KG1 (cell line): ENCODE measurements at regions not wholly inside any gene's neighbourhood (a gene's known extent, or its start where the extent isn't known, plus 50 kb on each side); places are given as distances from the start of the nearest gene placed in this dataset.

Source experiments
- DNase-seq: peaks from one replicate; lab custom pipeline; 2025; lab: John Stamatoyannopoulos, UW

DNA sequence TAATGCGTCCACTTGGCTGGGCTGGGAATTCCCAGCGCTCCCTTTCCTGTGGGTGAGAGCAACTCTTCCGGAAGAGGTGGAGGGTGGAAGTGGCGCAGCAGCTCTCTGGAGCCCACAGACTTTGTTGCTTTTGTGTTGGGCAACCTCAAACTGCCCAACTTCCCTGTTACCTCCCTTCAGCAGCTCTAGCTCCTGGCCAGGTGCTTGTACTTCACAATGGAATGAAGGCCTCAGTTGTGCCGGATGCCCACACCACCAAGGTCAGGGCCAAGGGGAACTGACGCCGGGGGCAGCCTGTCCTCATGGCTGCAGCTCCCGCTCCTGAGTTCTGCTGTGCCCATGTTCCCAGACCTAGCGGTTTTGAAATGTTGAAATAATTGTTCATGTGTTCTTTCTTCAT lies 322.9 kb downstream of the GALR1 start:
- no peak for DNase-seq

- no peak for DNase-seq
Measured at GRCh38 chr18:77573571-77573970, 323.9 kb downstream of the GALR1 start.

- no peak for DNase-seq
Measured at GRCh38 chr18:77590943-77591515, 341.4 kb downstream of the GALR1 start.

GRCh38 chr18:77597726-77598125 lies 348.1 kb downstream of the GALR1 start:
- no peak for DNase-seq

DNA sequence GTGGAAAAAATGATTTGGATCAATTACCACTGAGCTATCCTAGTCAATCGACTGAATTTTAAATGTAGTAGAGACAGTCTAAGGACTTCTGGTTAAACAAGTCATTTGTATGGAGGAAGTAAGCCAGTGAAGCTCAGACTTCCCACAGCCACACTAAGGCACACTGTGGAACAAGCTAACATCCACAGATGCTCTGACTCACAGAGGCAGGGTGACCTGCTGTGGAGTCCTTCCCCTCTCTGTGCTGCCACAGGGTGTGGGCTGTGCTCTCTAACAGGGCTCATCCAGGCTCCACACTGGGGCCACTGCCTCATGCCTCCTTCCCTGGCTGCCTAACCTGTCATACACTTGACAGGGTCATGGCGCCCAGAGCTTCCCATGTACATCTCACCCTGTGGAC lies 351.0 kb downstream of the GALR1 start:
- no peak for DNase-seq

DNA sequence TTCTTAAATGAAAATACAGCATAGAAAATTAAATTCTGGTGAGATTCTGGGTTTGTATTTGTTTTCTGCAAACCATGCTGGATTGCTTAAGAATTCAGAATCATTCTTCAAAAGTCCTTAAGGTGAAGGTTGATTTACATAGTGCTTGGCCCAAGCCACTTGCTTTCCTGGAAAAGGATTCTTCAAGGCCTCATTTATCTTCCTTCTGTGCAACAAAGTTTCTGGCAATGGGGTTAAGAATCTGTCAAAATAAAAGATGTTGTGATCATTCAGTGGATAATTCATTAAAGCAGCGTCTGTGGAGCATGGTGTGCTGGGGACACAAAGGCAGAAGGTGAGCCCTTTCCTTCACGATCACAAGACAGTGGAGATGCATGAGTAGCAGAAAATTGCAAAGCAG lies 351.9 kb downstream of the GALR1 start:
- no peak for DNase-seq

DNA sequence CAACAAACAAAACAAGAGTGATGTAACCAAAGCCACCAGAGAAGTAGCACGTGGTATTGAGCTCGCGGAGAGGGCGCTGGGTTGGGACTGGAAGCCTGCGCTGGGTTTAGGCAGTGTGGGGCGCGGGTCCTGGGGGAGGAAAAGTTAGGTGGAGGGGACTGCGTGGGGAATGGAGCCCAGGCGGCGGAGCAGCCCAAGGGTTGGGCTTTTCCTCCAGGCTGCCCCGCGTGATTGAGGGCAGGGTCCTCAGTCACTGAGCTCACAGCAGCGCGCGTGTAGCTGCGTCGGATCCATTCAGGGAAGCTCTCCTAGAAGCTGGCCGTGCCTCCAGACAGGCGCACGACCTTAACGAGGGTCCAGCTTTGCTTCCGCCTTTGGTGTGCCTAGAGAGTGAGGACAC lies 357.4 kb downstream of the GALR1 start:
- DNase-seq: no peak

- no peak for DNase-seq
Measured at GRCh38 chr18:77608807-77609206, 359.2 kb downstream of the GALR1 start.

GRCh38 chr18:77617694-77618093 lies 368.0 kb downstream of the GALR1 start:
- no peak for DNase-seq

DNA sequence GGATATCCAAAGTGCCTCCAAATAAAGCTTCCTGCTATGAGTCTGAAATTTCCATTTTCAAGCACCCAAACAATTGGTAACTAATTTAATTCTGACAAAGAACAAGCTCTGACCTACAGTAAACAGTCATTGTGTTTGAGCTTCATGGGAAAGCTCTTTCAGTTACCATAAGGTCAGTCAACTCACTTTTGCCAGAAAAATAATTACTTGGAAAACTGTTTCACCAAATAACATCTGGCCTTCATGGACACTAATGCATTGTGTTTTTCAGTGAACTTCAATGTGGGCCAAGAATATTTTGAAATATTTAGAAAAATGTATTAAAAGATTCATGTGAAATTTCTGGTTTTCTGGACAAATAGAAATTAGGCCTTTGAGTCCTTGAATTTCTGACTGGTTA lies 369.9 kb downstream of the GALR1 start:
- DNase-seq: no peak

DNA sequence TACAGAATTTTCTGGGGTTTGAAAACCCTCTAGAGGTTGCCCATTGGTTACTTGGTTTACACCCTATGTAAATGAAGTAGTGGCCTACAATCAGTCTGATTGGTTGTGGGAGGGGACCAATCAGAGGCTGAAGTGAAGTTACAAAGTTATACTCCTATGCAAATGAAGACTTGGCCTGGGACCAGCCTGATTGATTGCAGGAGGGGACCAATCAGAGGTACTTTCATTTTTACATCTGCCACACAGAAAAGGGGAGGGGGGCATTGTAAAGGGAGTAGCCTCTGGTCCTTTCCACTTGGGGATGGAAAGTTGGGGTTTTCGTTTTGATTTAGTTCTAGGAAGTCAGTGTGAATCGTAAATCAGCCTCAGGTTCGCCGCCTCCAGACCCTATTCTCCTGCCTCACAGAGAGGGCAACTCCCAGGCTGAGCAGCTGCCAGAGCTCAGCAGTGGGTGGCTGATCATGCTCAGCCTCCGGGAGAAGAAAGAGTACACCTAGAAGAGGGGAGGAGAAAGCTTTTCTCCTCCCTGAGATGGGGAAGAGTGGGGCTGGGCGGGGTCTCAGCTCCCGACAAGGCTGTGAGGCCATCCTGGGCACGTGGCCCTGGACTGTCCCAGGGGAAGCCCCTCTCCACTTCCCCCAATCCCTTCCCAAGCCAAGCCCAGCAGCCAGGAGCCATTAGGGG lies 372.5 kb downstream of the GALR1 start:
- DNase-seq: no peak

DNA sequence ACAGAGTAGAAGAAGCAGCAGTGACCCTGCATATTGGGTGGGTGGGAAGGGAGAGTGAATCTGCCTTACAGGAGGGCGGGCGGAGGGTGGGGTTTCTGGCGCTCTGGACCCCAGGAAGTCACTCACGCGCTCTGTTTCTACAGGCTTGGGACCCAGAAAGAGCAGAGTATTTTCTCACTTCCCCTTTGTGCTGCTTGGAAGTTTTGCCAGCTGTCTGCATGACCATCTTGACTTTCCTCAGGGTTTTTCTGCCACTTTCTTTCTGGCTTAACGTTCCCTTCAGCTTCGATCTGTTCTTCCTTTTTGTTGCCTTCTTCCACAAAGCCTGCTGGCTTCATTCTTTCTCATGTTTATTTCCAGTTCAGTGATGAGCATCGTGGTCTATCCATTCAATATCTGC lies 383.1 kb downstream of the GALR1 start:
- DNase-seq: no peak

GRCh38 chr18:77634494-77634893 lies 384.8 kb downstream of the GALR1 start:
- no peak for DNase-seq

DNA sequence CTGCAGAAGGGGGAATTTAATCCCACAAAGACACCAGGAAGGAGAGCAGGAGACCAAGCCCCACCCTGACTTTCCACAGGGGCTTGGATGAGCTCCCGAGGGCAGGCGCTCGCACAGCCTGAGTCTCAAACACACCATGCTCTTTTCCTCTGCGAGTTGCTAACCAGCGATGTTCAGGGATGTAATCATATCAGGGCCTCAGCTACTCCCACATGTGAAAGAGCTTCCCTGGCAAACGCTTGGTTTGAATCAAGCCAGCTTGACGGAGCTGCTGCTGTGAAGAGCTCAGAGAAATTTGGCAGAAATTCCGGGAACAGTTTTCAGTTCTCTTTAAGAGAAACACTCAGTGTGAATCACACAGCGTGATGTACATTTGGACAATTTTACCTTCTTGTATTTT lies 385.8 kb downstream of the GALR1 start:
- DNase-seq: no peak

- no peak for DNase-seq
Measured at GRCh38 chr18:77635858-77636257, 386.2 kb downstream of the GALR1 start.

DNA sequence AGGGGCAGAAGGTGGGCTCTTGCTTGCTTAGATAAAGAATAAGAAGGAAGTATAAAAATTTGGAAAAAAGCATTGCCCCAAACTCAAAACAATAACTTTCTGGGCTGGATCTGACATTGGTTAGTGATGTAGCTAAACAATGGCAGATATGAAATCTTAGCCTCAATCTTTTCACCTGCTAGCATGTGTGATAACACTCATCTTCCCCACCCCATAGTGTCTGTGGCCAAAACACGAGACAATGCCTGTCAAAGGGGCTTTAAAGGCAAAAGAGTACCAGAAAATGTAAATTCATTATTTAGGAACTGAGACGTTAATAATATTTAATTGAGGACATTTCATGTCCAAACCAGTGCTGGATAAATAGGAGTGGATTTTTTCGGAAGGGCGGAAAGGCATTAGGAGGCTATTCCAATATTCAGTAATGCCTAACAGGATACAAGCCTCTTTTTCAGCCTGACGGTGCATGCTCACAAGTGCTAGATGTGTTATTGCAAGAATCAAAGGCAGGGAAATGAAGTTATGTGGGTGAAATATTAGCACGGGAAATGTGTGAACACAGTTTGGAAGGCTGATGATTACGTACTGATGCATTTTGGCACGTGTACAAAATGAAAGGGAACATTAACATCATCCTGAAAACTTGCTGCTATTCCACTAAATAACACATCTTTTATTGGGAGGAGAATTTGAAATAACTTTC lies 395.7 kb downstream of the GALR1 start:
- DNase-seq: no peak

- DNase-seq: no peak
Measured at GRCh38 chr18:77647472-77647871, 397.8 kb downstream of the GALR1 start.

GRCh38 chr18:77648411-77648810 lies 398.8 kb downstream of the GALR1 start:
- DNase-seq: no peak

GRCh38 chr18:77650799-77651385 lies 401.2 kb downstream of the GALR1 start:
- peak; percentile 39 for DNase-seq

DNA sequence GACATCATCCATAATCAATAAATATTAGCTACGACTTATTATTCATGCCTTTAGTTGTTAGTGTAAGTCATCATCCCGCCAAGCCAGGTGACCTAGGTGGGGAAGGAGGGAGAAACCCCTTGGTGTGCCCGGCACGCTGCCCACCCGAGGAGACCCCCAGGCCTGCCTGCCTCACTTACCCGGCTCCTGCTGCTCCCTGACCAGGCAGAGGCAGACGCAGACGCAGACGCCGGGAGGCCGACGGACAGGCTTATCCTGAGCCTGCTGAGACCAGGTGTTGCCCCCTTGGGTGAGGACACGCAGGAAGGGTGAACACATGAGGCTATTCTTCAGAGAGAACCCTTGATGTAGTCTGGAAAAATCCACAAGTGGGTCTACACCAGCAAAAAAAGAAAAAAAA lies 401.8 kb downstream of the GALR1 start:
- no peak for DNase-seq

- DNase-seq: no peak
Measured at GRCh38 chr18:77653792-77654191, 404.1 kb downstream of the GALR1 start.

DNA sequence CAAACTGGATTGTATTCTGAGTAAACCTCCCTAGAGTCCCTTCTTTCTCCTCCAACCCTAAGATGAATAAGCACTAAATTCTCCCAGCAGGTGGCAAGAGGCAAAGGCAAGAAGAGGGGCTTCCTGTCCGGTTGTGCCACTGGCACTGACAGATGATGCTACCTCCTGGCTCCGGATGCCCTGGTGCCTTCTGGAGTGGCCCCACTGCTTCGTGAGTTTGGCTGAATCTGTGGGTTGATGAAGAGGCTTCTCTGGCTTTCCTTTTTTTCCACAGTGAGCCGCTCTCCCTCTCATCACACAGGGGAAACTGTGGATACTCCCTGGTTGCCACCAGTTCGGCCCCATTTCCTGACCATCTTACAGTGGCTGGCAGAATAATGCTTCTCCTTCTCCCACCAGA lies 404.7 kb downstream of the GALR1 start:
- DNase-seq: no peak

DNA sequence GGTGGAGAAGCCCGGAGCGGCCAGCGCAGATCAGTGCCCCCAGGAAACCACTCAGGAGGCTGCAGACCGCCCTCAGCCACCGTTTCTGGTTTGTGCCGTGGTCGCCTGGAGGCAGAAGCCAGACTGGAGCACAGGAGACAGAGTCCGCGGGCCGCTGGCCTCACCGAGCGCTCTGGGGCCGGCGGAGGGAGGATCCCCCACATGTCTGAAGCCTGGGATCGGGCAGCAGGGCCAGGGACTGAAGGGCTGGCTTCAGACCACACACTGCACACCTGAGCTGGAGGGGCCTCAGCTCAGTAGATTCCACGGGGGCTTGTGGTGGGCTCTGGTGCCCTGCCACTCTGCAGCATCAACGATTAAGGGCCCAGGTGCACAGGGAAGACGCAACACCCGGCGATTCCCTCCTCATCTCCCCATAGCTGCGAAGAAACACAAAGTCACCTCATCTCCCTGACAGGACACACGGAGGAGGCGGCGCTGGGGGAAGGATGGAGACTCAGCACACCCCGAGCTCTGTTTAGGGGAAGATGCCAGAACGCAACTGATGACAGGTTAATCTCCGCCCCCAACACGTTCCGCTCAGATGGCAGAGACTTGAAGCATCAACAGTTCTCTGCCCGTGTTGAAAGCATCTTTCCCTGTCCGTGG lies 408.1 kb downstream of the GALR1 start:
- no peak for DNase-seq
